Hematopoietic multipotent progenitor cell treated with erythropoietin and hydrocortisone succinate and interleukin-3 and kit ligand, for 15 days (in vitro differentiated cells): ENCODE measurements at regions not wholly inside any gene's neighbourhood (a gene's known extent, or its start where the extent isn't known, plus 50 kb on each side); places are given as distances from the start of the nearest gene placed in this dataset.
"Not testable (repeated sequence)": the region's sequence is repeated elsewhere in the genome, so short reads cannot be mapped to it uniquely, and the experiment has no call there.

Experiments used
- DNase-seq: peaks from one replicate; pipeline ENCODE4 v3.0.0-alpha.2; 2015; ENCODE audit warnings: low spot score

- DNase-seq, result no peak
Measured at GRCh38 chrX:104513162-104513561, 52.8 kb upstream of the IL1RAPL2 start.

- DNase-seq, result no peak
Measured at GRCh38 chrX:104510801-104511200, 55.2 kb upstream of the IL1RAPL2 start.

- DNase-seq, result no peak
Measured at GRCh38 chrX:104502460-104502859, 63.5 kb upstream of the IL1RAPL2 start.

GRCh38 chrX:104488811-104489210 lies 77.2 kb upstream of the IL1RAPL2 start:
- no peak for DNase-seq

- DNase-seq, result no peak
Measured at GRCh38 chrX:104486691-104487090, 79.3 kb upstream of the IL1RAPL2 start.

GRCh38 chrX:104482757-104483156 lies 83.2 kb upstream of the IL1RAPL2 start:
- no peak for DNase-seq

GRCh38 chrX:104469771-104470170 lies 96.2 kb upstream of the IL1RAPL2 start:
- DNase-seq, result no peak

GRCh38 chrX:104459796-104460195 lies 106.2 kb upstream of the IL1RAPL2 start:
- DNase-seq, result no peak

- DNase-seq, result not testable (repeated sequence)
Measured at GRCh38 chrX:104457130-104457529, 108.9 kb upstream of the IL1RAPL2 start.

- no peak for DNase-seq
Measured at GRCh38 chrX:104450316-104450715, 115.7 kb upstream of the IL1RAPL2 start.

GRCh38 chrX:104445591-104445990 lies 120.4 kb upstream of the IL1RAPL2 start:
- no peak for DNase-seq

GRCh38 chrX:104435249-104435648 lies 130.8 kb upstream of the IL1RAPL2 start:
- no peak for DNase-seq

- DNase-seq, result no peak
Measured at GRCh38 chrX:104432321-104432720, 133.7 kb upstream of the IL1RAPL2 start.

GRCh38 chrX:104430742-104431119 lies 135.3 kb upstream of the IL1RAPL2 start:
- no peak for DNase-seq

GRCh38 chrX:104430072-104430741 lies 135.8 kb upstream of the IL1RAPL2 start:
- DNase-seq, result no peak

GRCh38 chrX:104428231-104428630 lies 137.8 kb upstream of the IL1RAPL2 start:
- DNase-seq, result no peak

GRCh38 chrX:104427693-104428092 lies 138.3 kb upstream of the IL1RAPL2 start:
- no peak for DNase-seq

- no peak for DNase-seq
Measured at GRCh38 chrX:104427073-104427472, 138.9 kb upstream of the IL1RAPL2 start.

- no peak for DNase-seq
Measured at GRCh38 chrX:104420907-104421306, 145.1 kb upstream of the IL1RAPL2 start.

- DNase-seq, result no peak
Measured at GRCh38 chrX:104419926-104420325, 146.1 kb upstream of the IL1RAPL2 start.

- no peak for DNase-seq
Measured at GRCh38 chrX:104419211-104419610, 146.8 kb upstream of the IL1RAPL2 start.

- no peak for DNase-seq
Measured at GRCh38 chrX:104411800-104412199, 154.2 kb upstream of the IL1RAPL2 start.

- DNase-seq, result no peak
Measured at GRCh38 chrX:104400387-104400786, 145.7 kb upstream of the ESX1 start.

- no peak for DNase-seq
Measured at GRCh38 chrX:104392350-104392749, 137.6 kb upstream of the ESX1 start.

- no peak for DNase-seq
Measured at GRCh38 chrX:104391906-104392305, 137.2 kb upstream of the ESX1 start.
